CD14-positive monocyte (primary cell): ENCODE measurements at regions not wholly inside any gene's neighbourhood (a gene's known extent, or its start where the extent isn't known, plus 50 kb on each side); places are given as distances from the start of the nearest gene placed in this dataset.

Source experiments
- DNase-seq, 3 donors: peaks; one replicate each; pipeline ENCODE4 v3.0.0-alpha.2; 2011 to 2022
- H2AFZ ChIP-seq: 2 replicates; pipeline ENCODE4 v1.6.0; 2012; ENCODE audit warnings: mild to moderate bottlenecking, low read depth, low read length, inconsistent platforms; ENCODE audit not compliant: insufficient read depth, poor library complexity, severe bottlenecking
- H3K27ac ChIP-seq, 2 donors: 1 replicate in 1 of 2; 2 replicates in 1 of 2; pipeline ENCODE4 v1.5.1; 2012 to 2013; ENCODE audit warnings: low read length in 2 of 2, control low read depth in 1 of 2, inconsistent platforms in 1 of 2, low read depth in 1 of 2, mild to moderate bottlenecking in 1 of 2
- H3K27me3 ChIP-seq, 2 donors: one replicate each; pipeline versions ENCODE4 v1.6.0 to v1.6.1; 2011 to 2013; ENCODE audit warnings: low read length in 2 of 2; ENCODE audit not compliant: control insufficient read depth in 2 of 2, insufficient read depth in 2 of 2
- H3K36me3 ChIP-seq, 2 donors: replicated peaks in 1 of 2; 1 replicate in 1 of 2; 2 replicates in 1 of 2; pipeline versions ENCODE4 v1.5.1 to v1.6.1; 2012 to 2013; ENCODE audit warnings: low read length in 2 of 2, control low read depth in 1 of 2, inconsistent platforms in 1 of 2, mild to moderate bottlenecking in 1 of 2; ENCODE audit not compliant: insufficient read depth in 2 of 2, control insufficient read depth in 1 of 2
- H3K4me1 ChIP-seq, 2 donors: 1 replicate in 1 of 2; 2 replicates in 1 of 2; pipeline versions ENCODE4 v1.5.1 to v1.6.1; 2012 to 2013; ENCODE audit warnings: low read length in 2 of 2, control low read depth in 1 of 2, inconsistent platforms in 1 of 2, mild to moderate bottlenecking in 1 of 2, moderate library complexity in 1 of 2; ENCODE audit not compliant: insufficient read depth in 2 of 2, control insufficient read depth in 1 of 2
- H3K4me2 ChIP-seq: replicated peaks from 2 replicates; pipeline ENCODE3; 2012; ENCODE audit warnings: low read length, moderate library complexity, mild to moderate bottlenecking; ENCODE audit not compliant: poor library complexity, severe bottlenecking; ENCODE audit errors: extremely low read depth
- H3K4me3 ChIP-seq, 3 experiments: fragments of 200-600 bp in 1 of 3; sonication (generic) in 1 of 3; replicated peaks in 1 of 3; 1 replicate in 2 of 3; 2 replicates in 1 of 3; pipeline ENCODE4 v1.5.1; 2011 to 2013; ENCODE audit warnings: low read length in 3 of 3, mild to moderate bottlenecking in 3 of 3, control low read depth in 2 of 3, low read depth in 2 of 3, inconsistent platforms in 1 of 3, moderate library complexity in 1 of 3
- H3K79me2 ChIP-seq: 2 replicates; pipeline ENCODE4 v1.6.0; 2012; ENCODE audit warnings: mild to moderate bottlenecking, control low read depth, inconsistent platforms, low read length, moderate library complexity; ENCODE audit not compliant: insufficient read depth
- H3K9ac ChIP-seq: 2 replicates; pipeline ENCODE4 v1.6.0; 2017; ENCODE audit warnings: low read length, mild to moderate bottlenecking; ENCODE audit not compliant: insufficient read depth, poor library complexity, severe bottlenecking
- H3K9me3 ChIP-seq, 2 donors: replicated peaks in 1 of 2; 1 replicate in 1 of 2; 2 replicates in 1 of 2; pipeline versions ENCODE4 v1.5.1 to v1.6.1; 2012 to 2013; ENCODE audit warnings: low read length in 2 of 2, control low read depth in 1 of 2; ENCODE audit not compliant: control insufficient read depth in 1 of 2, insufficient read depth in 1 of 2
- H4K20me1 ChIP-seq: 2 replicates; pipeline ENCODE4 v1.6.0; 2012; ENCODE audit warnings: mild to moderate bottlenecking, low read length, control low read depth, moderate library complexity; ENCODE audit not compliant: insufficient read depth
- H3K27ac Mint-ChIP-seq, 7 donors: one replicate each; pipeline ENCODE4 v1.8.0; 2020; ENCODE audit warnings: mild to moderate bottlenecking in 7 of 7, mixed read lengths in 7 of 7, moderate library complexity in 6 of 7, inconsistent platforms in 2 of 7
- H3K27me3 Mint-ChIP-seq, 3 donors: one replicate each; pipeline ENCODE4 v1.8.0; 2021 to 2022; ENCODE audit warnings: low read depth in 3 of 3, mild to moderate bottlenecking in 3 of 3, mixed read lengths in 3 of 3, moderate library complexity in 3 of 3, inconsistent platforms in 1 of 3
- H3K36me3 Mint-ChIP-seq, 2 donors: one replicate each; pipeline ENCODE4 v1.8.0; 2020; ENCODE audit warnings: mixed read lengths in 2 of 2, inconsistent platforms in 1 of 2, mild to moderate bottlenecking in 1 of 2
- H3K4me1 Mint-ChIP-seq: one replicate; pipeline ENCODE4 v1.8.0; 2020; ENCODE audit warnings: mild to moderate bottlenecking, mixed read lengths
- H3K4me3 Mint-ChIP-seq, 2 donors: one replicate each; pipeline ENCODE4 v1.8.0; 2020; ENCODE audit warnings: mild to moderate bottlenecking in 2 of 2, mixed read lengths in 2 of 2, moderate library complexity in 1 of 2
- H3K9me3 Mint-ChIP-seq, 7 donors: one replicate each; pipeline ENCODE4 v1.8.0; 2020 to 2022; ENCODE audit warnings: mixed read lengths in 7 of 7, mild to moderate bottlenecking in 6 of 7, moderate library complexity in 6 of 7, inconsistent platforms in 2 of 7
- CTCF ChIP-seq: fragments of 200-600 bp; IDR thresholded peaks from one replicate; pipeline ENCODE4 v1.8.0; 2022; ENCODE audit warnings: antibody characterized with exemption, mild to moderate bottlenecking
- WGBS: methylation state at CpG from one replicate; pipeline ENCODE4 v1.1.5; 2013; ENCODE audit warnings: missing lambda C conversion rate; ENCODE audit not compliant: insufficient coverage; 5-methylcytosine and 5-hydroxymethylcytosine counted together
- intact Hi-C, 2 donors: fragments of 100-400 bp; cut with micrococcal nuclease; formaldehyde crosslinking; loops; one replicate each; pipeline versions ENCODE4 v1.15.0 to v1.15.1; 2023

- Histone ChIP-seq H4K20me1 (no peaks in the 10 kb centered on the region), H3K36me3 (no peaks in the 10 kb centered on the region), H3K79me2 (no peaks in the 10 kb centered on the region), H3K9me3 (peaks cover 3 to 13% of the 10 kb centered on the region in 2 donors), H3K27ac (no peak overlapping the region), H2AFZ (no peak overlapping the region), H3K4me2 (no peak overlapping the region), H3K4me1 (no peaks in the 10 kb centered on the region), H3K4me3 (no peak overlapping the region), H3K9ac (no peak overlapping the region), H3K27me3 (no peaks in the 10 kb centered on the region)
- Mint-ChIP-seq H3K4me1 (no peaks in the 10 kb centered on the region), H3K27ac (no peak overlapping the region), H3K9me3 (peaks cover 3 to 15% (median 6%) of the 10 kb centered on the region in 7 donors), H3K4me3 (no peak overlapping the region), H3K36me3 (no peaks in the 10 kb centered on the region), H3K27me3 (peaks cover 0 to 5% (median 1%) of the 10 kb centered on the region in 3 donors)
- 96% methylated on average over 5 of the region's 28 CpGs for WGBS
- no peak for DNase-seq
- TF ChIP-seq CTCF = no peak
- intact Hi-C loops = no loop called here
Measured at GRCh38 chr2:419687-420317, 131.9 kb upstream of the ALKAL2 start.

- no peaks in the 10 kb centered on the region for H3K36me3 Mint-ChIP-seq
- H3K27ac Mint-ChIP-seq = no peak overlapping the region
- intact Hi-C loops = no loop called here
- H2AFZ ChIP-seq = no peak overlapping the region
- H3K4me3 Mint-ChIP-seq = no peak overlapping the region
- no peaks in the 10 kb centered on the region for H3K27me3 ChIP-seq
- H3K79me2 ChIP-seq = no peaks in the 10 kb centered on the region
- H3K27ac ChIP-seq = no peak overlapping the region
- H3K27me3 Mint-ChIP-seq = peaks cover 0 to 1% (median 1%) of the 10 kb centered on the region in 3 donors
- H3K9ac ChIP-seq = no peak overlapping the region
- no peak overlapping the region for H3K4me2 ChIP-seq
- H3K9me3 ChIP-seq = peaks cover 3 to 13% of the 10 kb centered on the region in 2 donors
- H3K4me1 Mint-ChIP-seq = no peaks in the 10 kb centered on the region
- no peak overlapping the region for H3K4me3 ChIP-seq
- WGBS = 65% methylated on average over 2 of the region's 5 CpGs
- H4K20me1 ChIP-seq = no peaks in the 10 kb centered on the region
- no peak for TF ChIP-seq CTCF
- peaks cover 3 to 16% (median 6%) of the 10 kb centered on the region in 7 donors for H3K9me3 Mint-ChIP-seq
- no peaks in the 10 kb centered on the region for H3K4me1 ChIP-seq
- H3K36me3 ChIP-seq = no peaks in the 10 kb centered on the region
- no peak for DNase-seq
Measured at GRCh38 chr2:417662-418061, 129.8 kb upstream of the ALKAL2 start.
